ENCODE measurements at regions not wholly inside any gene's neighbourhood (a gene's known extent, or its start where the extent isn't known, plus 50 kb on each side); places are given as distances from the start of the nearest gene placed in this dataset.
"Not testable (repeated sequence)": the region's sequence is repeated elsewhere in the genome, so short reads cannot be mapped to it uniquely, and the experiment has no call there.

DNA sequence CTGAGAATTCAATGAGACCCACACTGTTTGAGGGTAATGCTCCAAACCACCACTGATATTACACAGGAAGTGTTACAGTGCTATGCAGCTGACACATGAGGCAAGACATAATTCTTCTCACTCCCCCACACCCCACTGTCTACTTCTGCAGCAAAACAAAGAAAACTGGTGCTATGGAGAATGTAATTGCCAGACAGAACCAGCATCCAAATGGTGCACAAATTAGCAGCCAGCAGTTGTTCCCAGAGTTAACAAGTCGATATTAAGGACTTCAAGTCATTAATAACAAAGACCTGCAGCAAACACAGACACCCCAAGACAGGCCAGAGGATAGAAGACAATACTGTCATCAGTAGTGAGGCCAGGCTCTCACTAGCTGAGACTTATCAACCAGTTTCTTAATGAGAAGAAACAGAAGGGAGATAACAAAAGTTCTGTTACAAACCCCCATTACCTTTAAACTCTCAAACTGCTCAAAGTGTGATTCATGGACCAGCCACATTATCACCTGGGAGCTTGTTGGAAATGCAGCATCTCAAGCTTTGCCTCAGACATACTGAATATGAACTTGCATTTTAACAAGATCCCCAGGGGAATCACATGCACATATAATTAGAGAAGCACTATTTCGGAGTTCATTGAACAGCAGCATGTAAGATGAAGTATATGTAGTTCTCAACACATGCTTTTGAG lies 58.7 kb upstream of the FNDC3B start:
- DNase-seq, result no peak

DNA sequence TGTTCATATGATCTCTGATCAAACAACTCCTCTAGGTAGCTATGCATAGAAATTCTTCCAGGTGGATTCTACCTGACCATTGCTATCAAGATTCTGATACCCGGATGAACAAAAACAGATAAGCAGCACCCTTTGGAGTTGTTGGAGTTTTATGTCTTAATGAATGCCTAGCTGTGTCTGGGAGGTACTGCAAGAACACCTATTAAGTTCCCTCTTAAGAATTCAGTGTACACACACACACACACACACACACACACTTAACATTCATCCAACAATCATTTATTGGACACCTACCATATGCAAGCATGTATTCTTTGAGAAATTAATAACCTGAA lies 58.1 kb upstream of the FNDC3B start:
- no peak for DNase-seq

DNA sequence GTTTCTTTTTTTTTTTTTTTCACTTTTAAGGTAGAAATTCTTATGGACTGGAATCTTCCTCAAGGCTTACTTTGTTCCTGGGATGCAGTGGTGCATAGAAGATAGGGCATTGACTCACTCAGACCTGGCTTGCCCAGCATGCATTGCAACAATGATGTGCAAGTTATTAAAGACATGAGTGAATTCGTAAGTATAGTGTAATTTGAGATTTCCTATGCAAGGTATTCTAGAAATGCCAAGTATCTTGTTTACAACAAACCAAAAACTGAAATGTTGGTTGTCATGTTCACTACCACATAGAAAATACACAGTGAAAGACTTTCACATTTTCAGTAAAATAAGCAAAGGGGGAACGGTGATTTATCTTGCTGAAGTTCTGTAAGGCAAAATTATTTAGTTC lies 56.5 kb upstream of the FNDC3B start:
- DNase-seq, result no peak

DNA sequence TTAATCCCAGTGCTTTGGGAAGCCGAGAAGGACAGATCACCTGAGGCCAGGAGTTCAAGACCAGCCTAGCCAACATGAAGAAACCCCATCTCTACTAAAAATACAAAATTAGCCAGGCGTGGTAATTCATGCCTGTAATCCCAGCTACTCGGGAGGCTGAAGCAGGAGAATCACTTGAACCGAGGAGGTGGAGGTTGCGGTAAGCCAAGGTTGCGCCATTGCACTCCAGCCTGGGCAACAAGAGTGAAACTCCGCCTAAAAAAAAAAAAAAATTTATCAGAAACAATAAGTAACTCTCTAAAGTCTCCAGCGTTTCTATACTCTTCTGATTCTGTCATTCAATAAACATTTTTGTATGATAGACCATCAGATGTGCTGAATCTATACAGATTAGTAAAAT lies 55.7 kb upstream of the FNDC3B start:
- not testable (repeated sequence) for DNase-seq

DNA sequence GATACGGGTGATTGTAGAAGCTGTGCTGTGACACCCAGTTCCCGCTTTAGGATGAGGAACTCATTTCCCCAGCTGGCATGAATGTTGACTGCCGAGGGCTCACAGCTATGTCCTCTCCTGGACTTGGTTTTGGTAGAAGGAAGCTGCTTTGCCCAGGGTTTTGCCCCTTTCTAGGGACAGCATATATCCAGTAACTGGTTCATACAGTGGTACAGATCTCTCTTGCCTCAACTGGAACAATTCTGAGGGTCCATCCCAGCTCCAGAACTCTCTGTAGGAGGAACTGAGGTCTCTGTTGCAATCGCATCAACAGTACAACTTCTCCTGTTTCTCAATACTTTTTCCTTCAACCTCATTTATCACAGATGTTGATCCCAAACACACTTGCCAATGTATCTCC lies 54.5 kb upstream of the FNDC3B start:
- DNase-seq, result peak in 8 of 56 donors; percentile 2 to 20 (median 3)

- no peak for DNase-seq
These were observed 53.2 kb upstream of the FNDC3B start for GRCh38 chr3:171986176-171986575.

DNA sequence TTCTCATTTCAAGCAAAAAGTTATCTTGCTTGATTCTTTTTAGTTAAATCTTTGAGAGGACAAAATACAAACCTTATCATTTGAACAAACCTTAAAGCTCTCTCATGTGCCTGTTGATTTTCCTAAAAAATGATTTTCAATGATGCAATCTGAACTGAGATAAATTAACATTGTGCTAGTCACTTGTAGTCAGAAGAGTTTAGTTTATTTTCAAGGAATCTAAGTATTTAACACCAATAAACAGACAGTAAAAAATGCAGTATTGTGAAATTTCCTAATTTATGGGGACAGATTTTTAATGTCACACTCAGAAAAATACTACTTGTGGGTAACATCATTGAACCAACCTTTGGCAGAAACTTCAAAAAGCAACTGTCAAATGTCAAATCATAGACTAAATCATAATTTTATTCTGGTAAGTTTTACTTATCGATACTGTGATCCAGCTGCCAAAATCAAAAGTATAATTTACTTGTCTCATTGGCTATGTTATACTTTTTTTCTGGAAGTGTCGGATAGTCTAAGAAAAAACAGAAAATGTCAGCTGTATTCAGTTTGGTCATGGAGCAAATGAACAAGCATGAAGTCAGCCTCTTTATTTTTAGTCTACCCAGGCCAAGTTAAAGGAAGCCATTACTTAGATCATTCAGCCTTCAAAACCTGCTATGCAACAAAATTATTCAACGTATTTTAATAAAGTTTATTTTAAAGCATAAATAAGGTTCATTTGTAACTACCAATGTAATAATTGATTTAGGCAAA lies 52.4 kb upstream of the FNDC3B start:
- no peak for DNase-seq

All from nucleus accumbens (tissue), 56 donors.